Neural cell (in vitro differentiated cells): ENCODE measurements at regions not wholly inside any gene's neighbourhood (a gene's known extent, or its start where the extent isn't known, plus 50 kb on each side); places are given as distances from the start of the nearest gene placed in this dataset.

Experiments
- EZH2 ChIP-seq: fragments of 200-600, 300-800 bp; shearing (Covaris generic), sonication (generic); IDR thresholded peaks from 2 replicates; pipeline ENCODE4 v1.6.1; 2014; ENCODE audit warnings: antibody characterized with exemption, low read length, borderline replicate concordance, mild to moderate bottlenecking; ENCODE audit not compliant: insufficient read depth, poor library complexity, severe bottlenecking
- MXI1 ChIP-seq: fragments of 450-650 bp; conservative IDR thresholded peaks from 2 replicates; pipeline ENCODE4 v1.6.1; 2014; ENCODE audit warnings: antibody characterized with exemption, mild to moderate bottlenecking; ENCODE audit not compliant: poor library complexity, severe bottlenecking
- POLR2AphosphoS5 ChIP-seq: IDR thresholded peaks from 2 replicates; pipeline ENCODE4 v1.6.1; 2012
- RAD21 ChIP-seq: fragments of 450-650 bp; conservative IDR thresholded peaks from 2 replicates; pipeline ENCODE4 v1.6.1; 2014; ENCODE audit warnings: antibody characterized with exemption, mild to moderate bottlenecking, moderate library complexity
- SMC3 ChIP-seq: fragments of 450-650 bp; conservative IDR thresholded peaks from 2 replicates; pipeline ENCODE4 v1.6.1; 2014; ENCODE audit warnings: antibody characterized with exemption, mild to moderate bottlenecking, moderate library complexity; ENCODE audit not compliant: poor library complexity
- TF ChIP-seq, protein P1 (sequence below): fragments of 450-650 bp; IDR thresholded peaks from 2 replicates; pipeline ENCODE4 v1.5.1; 2014; ENCODE audit warnings: antibody characterized with exemption, mild to moderate bottlenecking, moderate library complexity; ENCODE audit not compliant: poor library complexity, severe bottlenecking
- TF ChIP-seq, protein P2 (sequence below): IDR thresholded peaks from 2 replicates; pipeline ENCODE4 v1.6.1; 2012; ENCODE audit warnings: borderline replicate concordance

DNA sequence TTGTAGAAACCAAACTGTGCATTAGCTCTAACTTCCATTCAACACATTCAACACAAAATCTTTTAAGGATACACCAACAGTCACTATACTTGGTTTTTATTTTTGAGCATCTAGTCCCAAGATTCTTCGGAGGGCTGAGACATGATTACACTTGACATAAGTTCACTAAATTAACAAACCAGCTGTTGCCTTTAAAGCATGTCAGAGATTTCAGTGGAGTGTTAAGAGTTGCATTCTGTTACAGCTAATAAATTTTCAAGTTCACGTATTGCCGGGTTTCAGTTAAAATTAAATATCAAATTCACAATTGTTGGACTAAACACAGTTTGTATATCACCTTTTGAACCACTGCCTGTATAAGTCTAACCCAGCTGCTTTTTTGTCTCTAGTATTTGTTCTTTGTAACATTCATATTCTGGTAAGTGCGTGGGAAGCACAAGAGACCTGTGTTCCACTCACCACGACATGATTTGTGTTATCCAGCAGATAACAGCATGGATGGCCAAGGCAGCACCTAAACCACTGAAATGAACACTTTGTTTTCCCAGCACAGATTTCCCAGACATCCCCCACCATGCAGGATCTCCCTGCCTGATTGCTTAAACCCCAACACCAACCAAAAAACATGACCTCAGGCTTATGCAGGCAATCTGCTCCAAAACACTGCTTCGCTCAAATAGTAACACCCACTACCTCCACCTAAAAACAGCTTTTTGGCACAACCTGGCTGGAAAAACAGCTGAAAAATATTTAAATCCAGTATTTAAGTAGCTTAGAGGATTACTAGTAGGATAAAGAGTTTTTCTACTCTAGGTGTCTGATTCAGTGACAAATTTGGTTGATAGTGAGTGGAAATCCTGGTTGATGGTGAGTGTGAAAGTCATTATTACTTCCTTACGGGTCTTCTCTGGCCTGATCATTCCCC lies 286.5 kb upstream of the NT5E start:
- TF ChIP-seq, protein P1, sequence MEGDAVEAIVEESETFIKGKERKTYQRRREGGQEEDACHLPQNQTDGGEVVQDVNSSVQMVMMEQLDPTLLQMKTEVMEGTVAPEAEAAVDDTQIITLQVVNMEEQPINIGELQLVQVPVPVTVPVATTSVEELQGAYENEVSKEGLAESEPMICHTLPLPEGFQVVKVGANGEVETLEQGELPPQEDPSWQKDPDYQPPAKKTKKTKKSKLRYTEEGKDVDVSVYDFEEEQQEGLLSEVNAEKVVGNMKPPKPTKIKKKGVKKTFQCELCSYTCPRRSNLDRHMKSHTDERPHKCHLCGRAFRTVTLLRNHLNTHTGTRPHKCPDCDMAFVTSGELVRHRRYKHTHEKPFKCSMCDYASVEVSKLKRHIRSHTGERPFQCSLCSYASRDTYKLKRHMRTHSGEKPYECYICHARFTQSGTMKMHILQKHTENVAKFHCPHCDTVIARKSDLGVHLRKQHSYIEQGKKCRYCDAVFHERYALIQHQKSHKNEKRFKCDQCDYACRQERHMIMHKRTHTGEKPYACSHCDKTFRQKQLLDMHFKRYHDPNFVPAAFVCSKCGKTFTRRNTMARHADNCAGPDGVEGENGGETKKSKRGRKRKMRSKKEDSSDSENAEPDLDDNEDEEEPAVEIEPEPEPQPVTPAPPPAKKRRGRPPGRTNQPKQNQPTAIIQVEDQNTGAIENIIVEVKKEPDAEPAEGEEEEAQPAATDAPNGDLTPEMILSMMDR: no peak
- no peak for TF ChIP-seq EZH2
- no peak for TF ChIP-seq SMC3
- TF ChIP-seq RAD21: no peak
- no peak for TF ChIP-seq MXI1
- no peak for TF ChIP-seq POLR2AphosphoS5
- TF ChIP-seq, protein P2, sequence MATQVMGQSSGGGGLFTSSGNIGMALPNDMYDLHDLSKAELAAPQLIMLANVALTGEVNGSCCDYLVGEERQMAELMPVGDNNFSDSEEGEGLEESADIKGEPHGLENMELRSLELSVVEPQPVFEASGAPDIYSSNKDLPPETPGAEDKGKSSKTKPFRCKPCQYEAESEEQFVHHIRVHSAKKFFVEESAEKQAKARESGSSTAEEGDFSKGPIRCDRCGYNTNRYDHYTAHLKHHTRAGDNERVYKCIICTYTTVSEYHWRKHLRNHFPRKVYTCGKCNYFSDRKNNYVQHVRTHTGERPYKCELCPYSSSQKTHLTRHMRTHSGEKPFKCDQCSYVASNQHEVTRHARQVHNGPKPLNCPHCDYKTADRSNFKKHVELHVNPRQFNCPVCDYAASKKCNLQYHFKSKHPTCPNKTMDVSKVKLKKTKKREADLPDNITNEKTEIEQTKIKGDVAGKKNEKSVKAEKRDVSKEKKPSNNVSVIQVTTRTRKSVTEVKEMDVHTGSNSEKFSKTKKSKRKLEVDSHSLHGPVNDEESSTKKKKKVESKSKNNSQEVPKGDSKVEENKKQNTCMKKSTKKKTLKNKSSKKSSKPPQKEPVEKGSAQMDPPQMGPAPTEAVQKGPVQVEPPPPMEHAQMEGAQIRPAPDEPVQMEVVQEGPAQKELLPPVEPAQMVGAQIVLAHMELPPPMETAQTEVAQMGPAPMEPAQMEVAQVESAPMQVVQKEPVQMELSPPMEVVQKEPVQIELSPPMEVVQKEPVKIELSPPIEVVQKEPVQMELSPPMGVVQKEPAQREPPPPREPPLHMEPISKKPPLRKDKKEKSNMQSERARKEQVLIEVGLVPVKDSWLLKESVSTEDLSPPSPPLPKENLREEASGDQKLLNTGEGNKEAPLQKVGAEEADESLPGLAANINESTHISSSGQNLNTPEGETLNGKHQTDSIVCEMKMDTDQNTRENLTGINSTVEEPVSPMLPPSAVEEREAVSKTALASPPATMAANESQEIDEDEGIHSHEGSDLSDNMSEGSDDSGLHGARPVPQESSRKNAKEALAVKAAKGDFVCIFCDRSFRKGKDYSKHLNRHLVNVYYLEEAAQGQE: no peak
